Ishikawa (cell line): ENCODE measurements at regions not wholly inside any gene's neighbourhood (a gene's known extent, or its start where the extent isn't known, plus 50 kb on each side); places are given as distances from the start of the nearest gene placed in this dataset.

Source experiments
- EP300 ChIP-seq: IDR thresholded peaks from 2 replicates; pipeline ENCODE4 v1.6.1; 2012; ENCODE audit warnings: borderline replicate concordance
- TAF1 ChIP-seq: IDR thresholded peaks from 2 replicates; pipeline ENCODE4 v1.6.1; 2012; ENCODE audit warnings: low read depth, mild to moderate bottlenecking

DNA sequence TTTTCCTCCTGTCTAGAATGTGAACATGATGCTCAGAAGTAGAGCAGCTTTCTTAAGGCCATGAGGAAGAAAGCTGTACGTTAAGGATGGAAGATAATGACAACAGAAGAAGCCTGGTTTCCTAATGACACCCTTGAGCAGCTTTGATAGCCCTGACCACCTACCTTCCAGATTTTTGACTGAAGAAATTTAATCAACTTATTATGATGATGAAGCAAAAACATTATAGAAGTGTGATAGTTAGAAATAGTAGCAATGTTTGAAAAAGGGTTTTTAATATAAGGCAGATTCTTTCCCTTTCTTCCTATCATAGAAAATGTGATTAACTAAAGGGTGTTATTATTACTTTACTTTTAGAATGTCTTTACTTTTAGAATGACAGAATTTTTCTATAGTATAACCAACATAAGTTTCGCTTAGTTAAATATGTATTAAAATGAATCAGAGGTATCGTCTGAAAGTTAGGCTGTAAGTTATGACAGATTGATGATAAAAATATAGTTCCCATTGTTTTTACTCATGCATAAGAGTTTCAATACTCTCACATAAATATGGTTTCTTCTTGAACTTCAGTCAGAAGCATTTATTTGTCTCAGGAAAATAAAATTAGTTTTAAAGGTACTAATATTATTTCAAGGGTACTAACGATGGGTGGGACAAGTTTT is 50.1 kb upstream of the PPFIA2 start:
- TF ChIP-seq EP300 (no peak), TAF1 (no peak)
